ENCODE measurements at regions not wholly inside any gene's neighbourhood (a gene's known extent, or its start where the extent isn't known, plus 50 kb on each side); places are given as distances from the start of the nearest gene placed in this dataset.

- peak in 1 of 2 donors; percentile 26 for DNase-seq
- Histone ChIP-seq H3K36me3 (no peaks in the 10 kb centered on the region), H3K27me3 (no peaks in the 10 kb centered on the region), H3K4me3 (no peak overlapping the region), H3K9me3 (no peaks in the 10 kb centered on the region), H3K27ac (no peak overlapping the region), H3K4me1 (no peaks in the 10 kb centered on the region)
- intact Hi-C loops (cut with DNase I; ENCODE audit: low total_unique reads): no loop called here
- TF ChIP-seq, protein P1, sequence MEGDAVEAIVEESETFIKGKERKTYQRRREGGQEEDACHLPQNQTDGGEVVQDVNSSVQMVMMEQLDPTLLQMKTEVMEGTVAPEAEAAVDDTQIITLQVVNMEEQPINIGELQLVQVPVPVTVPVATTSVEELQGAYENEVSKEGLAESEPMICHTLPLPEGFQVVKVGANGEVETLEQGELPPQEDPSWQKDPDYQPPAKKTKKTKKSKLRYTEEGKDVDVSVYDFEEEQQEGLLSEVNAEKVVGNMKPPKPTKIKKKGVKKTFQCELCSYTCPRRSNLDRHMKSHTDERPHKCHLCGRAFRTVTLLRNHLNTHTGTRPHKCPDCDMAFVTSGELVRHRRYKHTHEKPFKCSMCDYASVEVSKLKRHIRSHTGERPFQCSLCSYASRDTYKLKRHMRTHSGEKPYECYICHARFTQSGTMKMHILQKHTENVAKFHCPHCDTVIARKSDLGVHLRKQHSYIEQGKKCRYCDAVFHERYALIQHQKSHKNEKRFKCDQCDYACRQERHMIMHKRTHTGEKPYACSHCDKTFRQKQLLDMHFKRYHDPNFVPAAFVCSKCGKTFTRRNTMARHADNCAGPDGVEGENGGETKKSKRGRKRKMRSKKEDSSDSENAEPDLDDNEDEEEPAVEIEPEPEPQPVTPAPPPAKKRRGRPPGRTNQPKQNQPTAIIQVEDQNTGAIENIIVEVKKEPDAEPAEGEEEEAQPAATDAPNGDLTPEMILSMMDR (IDR thresholded peaks at IDR 0.05): no peak
- no peak for TF ChIP-seq POLR2A (IDR thresholded peaks at IDR 0.05)
Observed at GRCh38 chr13:44810061-44810840, 179.0 kb downstream of the NUFIP1 start.

GRCh38 chr13:44809190-44809589, 180.1 kb downstream of the NUFIP1 start:
- TF ChIP-seq, protein P1 (IDR thresholded peaks at IDR 0.05): no peak
- no peak for TF ChIP-seq POLR2A (IDR thresholded peaks at IDR 0.05)
- intact Hi-C loops (cut with DNase I; ENCODE audit: low total_unique reads): no loop called here
- no peak for DNase-seq
- Histone ChIP-seq H3K4me1 (no peaks in the 10 kb centered on the region), H3K27ac (no peak overlapping the region), H3K4me3 (no peak overlapping the region), H3K9me3 (no peaks in the 10 kb centered on the region), H3K27me3 (no peaks in the 10 kb centered on the region), H3K36me3 (no peaks in the 10 kb centered on the region)

- intact Hi-C loops (cut with DNase I; ENCODE audit: low total_unique reads): no loop called here
- no peak overlapping the region for H3K27ac ChIP-seq
- no peaks in the 10 kb centered on the region for H3K9me3 ChIP-seq
- no peaks in the 10 kb centered on the region for H3K27me3 ChIP-seq
- no peaks in the 10 kb centered on the region for H3K4me1 ChIP-seq
- no peak for TF ChIP-seq POLR2A (IDR thresholded peaks at IDR 0.05)
- TF ChIP-seq, protein P1 (IDR thresholded peaks at IDR 0.05): no peak
- H3K36me3 ChIP-seq: no peaks in the 10 kb centered on the region
- DNase-seq: no peak
- no peak overlapping the region for H3K4me3 ChIP-seq
Observed at GRCh38 chr13:44808185-44808584, 181.1 kb downstream of the NUFIP1 start.

DNA sequence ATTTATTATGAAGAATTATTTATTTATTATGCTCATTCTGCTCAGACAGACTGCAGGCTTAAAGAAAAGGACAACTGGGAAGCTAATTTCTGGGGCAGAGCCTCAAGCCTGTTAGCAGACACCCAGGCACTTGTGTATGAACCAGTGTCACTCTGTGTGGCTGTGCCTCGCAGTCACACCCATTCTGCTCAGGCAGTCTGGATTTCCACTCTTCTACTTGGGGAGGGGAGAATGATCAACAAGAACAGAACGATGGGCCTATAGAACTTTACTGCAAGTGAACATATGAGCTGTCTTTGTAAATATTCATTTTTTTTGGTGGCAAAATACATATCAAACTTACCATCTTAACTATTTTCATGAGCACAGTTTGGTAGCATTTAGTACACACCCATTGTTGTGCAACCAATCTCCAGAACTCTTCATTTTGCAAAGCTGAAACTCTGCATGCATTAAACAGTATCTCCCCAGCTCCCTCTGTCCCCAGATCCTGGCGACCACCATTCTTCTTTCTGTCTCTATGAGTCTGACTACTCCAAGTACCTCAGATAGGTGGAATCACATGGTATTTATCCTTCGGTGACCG, 181.7 kb downstream of the NUFIP1 start:
- Histone ChIP-seq H3K4me3 (no peak overlapping the region), H3K27ac (no peak overlapping the region), H3K9me3 (no peaks in the 10 kb centered on the region), H3K36me3 (no peaks in the 10 kb centered on the region), H3K27me3 (no peaks in the 10 kb centered on the region), H3K4me1 (no peaks in the 10 kb centered on the region)
- no peak for DNase-seq
- TF ChIP-seq POLR2A (IDR thresholded peaks at IDR 0.05): no peak
- TF ChIP-seq, protein P1 (IDR thresholded peaks at IDR 0.05): no peak
- intact Hi-C loops (cut with DNase I; ENCODE audit: low total_unique reads): no loop called here

- no peak for DNase-seq
Observed at GRCh38 chr13:44806826-44807225, 182.4 kb downstream of the NUFIP1 start.

More at GRCh38 chr13:44806826-44807225, 182.4 kb downstream of the NUFIP1 start:
- Histone ChIP-seq H3K4me1 (no peaks in the 10 kb centered on the region), H3K27me3 (no peaks in the 10 kb centered on the region), H3K9me3 (no peaks in the 10 kb centered on the region), H3K4me3 (no peak overlapping the region), H3K36me3 (no peaks in the 10 kb centered on the region), H3K27ac (no peak overlapping the region)
- intact Hi-C loops (cut with DNase I; ENCODE audit: low total_unique reads): no loop called here
- TF ChIP-seq, protein P1 (IDR thresholded peaks at IDR 0.05): no peak
